GM12878 (cell line): ENCODE measurements at regions not wholly inside any gene's neighbourhood (a gene's known extent, or its start where the extent isn't known, plus 50 kb on each side); places are given as distances from the start of the nearest gene placed in this dataset.

Source experiments
- ATAC-seq: fragments of 200-7000 bp; cut with Tn5 transposase; 3 replicates; pipeline ENCODE4 v1.9.1; 2020; ENCODE audit warnings: mild to moderate bottlenecking, moderate library complexity
- BruUV-seq: library from RNA; stranded (reverse); fragments of 400-500 nt; replicated peaks from 2 replicates; lab custom pipeline; 2021; lab: Mats Ljungman, UMichigan
- CTCF ChIA-PET: fragments of 300-600 bp; sonication (Branson Sonifier 250); formaldehyde crosslinking; extraction: SDS; loops from one replicate; lab custom pipeline; 2021; ENCODE audit warnings: inconsistent platforms; lab: Yijun Ruan, JAX
- POLR2A ChIA-PET: fragments of 350-600 bp; formaldehyde crosslinking; extraction: SDS; loops from one replicate; lab custom pipeline; 2021; ENCODE audit warnings: inconsistent platforms; lab: Charles Lee
- RAD21 ChIA-PET: fragments of 300-600 bp; sonication (Branson Sonifier 250); formaldehyde crosslinking; loops from one replicate; lab custom pipeline; 2023; ENCODE audit warnings: antibody characterized with exemption; ENCODE audit not compliant: unreplicated experiment; lab: Charles Lee
- SMC1A ChIA-PET: fragments of 300-600 bp; sonication (Branson Sonifier 250); formaldehyde crosslinking; loops from one replicate; lab custom pipeline; 2023; ENCODE audit not compliant: unreplicated experiment, uncharacterized antibody; lab: Charles Lee
- DNase-seq: peaks from one replicate; pipeline ENCODE4 v3.0.0-alpha.2; 2011; ENCODE audit warnings: low read depth, low spot score
- FAIRE-seq: peaks from 3 replicates; lab custom pipeline; 2011; peaks lifted over from hg19 to GRCh38; lab: Jason Lieb, UNC
- H2AFZ ChIP-seq: 2 replicates; pipeline ENCODE4 v1.6.0; 2011; ENCODE audit warnings: low read depth, low read length, control low read depth; ENCODE audit not compliant: control insufficient read depth
- H3K27ac ChIP-seq: 2 replicates; pipeline ENCODE4 v1.5.1; 2011; ENCODE audit warnings: control low read depth; ENCODE audit not compliant: control insufficient read depth, insufficient read depth
- H3K27me3 ChIP-seq, 2 experiments: replicated peaks in 1 of 2; 2 replicates each; pipeline versions ENCODE4 v1.6.0 to v1.6.1; 2011; ENCODE audit warnings: low read length in 1 of 2; ENCODE audit not compliant: control insufficient read depth in 2 of 2, insufficient read depth in 2 of 2
- H3K36me3 ChIP-seq, 2 experiments: 2 replicates each; pipeline ENCODE4 v1.5.1; 2011; ENCODE audit warnings: low read length in 1 of 2; ENCODE audit not compliant: control insufficient read depth in 2 of 2, insufficient read depth in 2 of 2
- H3K4me1 ChIP-seq: 2 replicates; pipeline ENCODE4 v1.6.1; 2011; ENCODE audit warnings: mild to moderate bottlenecking, low read length, moderate library complexity, mixed read lengths; ENCODE audit not compliant: control insufficient read depth, insufficient read depth
- H3K4me2 ChIP-seq: 2 replicates; pipeline ENCODE4 v1.6.0; 2011; ENCODE audit warnings: control low read depth; ENCODE audit not compliant: control insufficient read depth, insufficient read depth
- H3K4me3 ChIP-seq: fragments of 200-600 bp; sonication (generic); 2 replicates; pipeline ENCODE4 v1.5.1; 2016
- H3K79me2 ChIP-seq: 2 replicates; pipeline ENCODE4 v1.6.0; 2011; ENCODE audit warnings: low read length; ENCODE audit not compliant: control insufficient read depth, insufficient read depth
- H3K9ac ChIP-seq: 2 replicates; pipeline ENCODE4 v1.8.0; 2011; ENCODE audit warnings: low read length, control low read depth, mixed read lengths; ENCODE audit not compliant: control insufficient read depth, insufficient read depth
- H3K9me3 ChIP-seq: replicated peaks from 3 replicates; pipeline ENCODE4 v1.5.1; 2011; ENCODE audit warnings: mild to moderate bottlenecking, low read length; ENCODE audit not compliant: control insufficient read depth, insufficient read depth
- H4K20me1 ChIP-seq: 2 replicates; pipeline ENCODE4 v1.6.0; 2011; ENCODE audit not compliant: control insufficient read depth, insufficient read depth
- ATF7 ChIP-seq: fragments of 450-650 bp; IDR thresholded peaks from 2 replicates; pipeline ENCODE4 v1.6.1; 2016; ENCODE audit warnings: low read depth, mild to moderate bottlenecking
- CBX3 ChIP-seq: fragments of 200-600 bp; sonication (generic); IDR thresholded peaks from 2 replicates; pipeline ENCODE4 v1.6.1; 2016; ENCODE audit warnings: low read depth, borderline replicate concordance
- EZH2 ChIP-seq: IDR thresholded peaks from 2 replicates; pipeline ENCODE4 v1.6.1; 2012; ENCODE audit warnings: low read depth, mild to moderate bottlenecking, control low read depth, inconsistent platforms, low read length, borderline replicate concordance; ENCODE audit not compliant: control insufficient read depth
- IKZF1 ChIP-seq: fragments of 450-650 bp; conservative IDR thresholded peaks from 2 replicates; pipeline ENCODE4 v1.6.1; 2017; ENCODE audit warnings: antibody characterized with exemption, mild to moderate bottlenecking
- NR2C1 ChIP-seq: fragments of 450-650 bp; IDR thresholded peaks from 2 replicates; pipeline ENCODE4 v1.6.1; 2017; ENCODE audit warnings: antibody characterized with exemption, mild to moderate bottlenecking, moderate library complexity
- TAF1 ChIP-seq: IDR thresholded peaks from 2 replicates; pipeline ENCODE4 v1.6.1; 2011; ENCODE audit warnings: mild to moderate bottlenecking, low read depth, low read length, borderline replicate concordance
- YY1 ChIP-seq: IDR thresholded peaks from 2 replicates; pipeline ENCODE4 v1.6.1; 2011; ENCODE audit warnings: low read depth, mild to moderate bottlenecking, low read length
- WGBS: methylation state at CpG from one replicate; pipeline ENCODE4 v1.1.6; 2016; ENCODE audit warnings: low lambda C conversion rate; ENCODE audit not compliant: insufficient replicate concordance, insufficient coverage; ENCODE audit errors: missing lambda C conversion rate; 5-methylcytosine and 5-hydroxymethylcytosine counted together
- in situ Hi-C: fragments of 300-500 bp; cut with MboI; formaldehyde crosslinking; loops from 9 replicates; pipeline ENCODE4 v1.14.3; 2018; ENCODE audit warnings: mixed read lengths
- intact Hi-C: fragments of 100-400 bp; cut with micrococcal nuclease; formaldehyde crosslinking; loops from one replicate; pipeline ENCODE4 v1.14.2; 2022; ENCODE audit not compliant: unreplicated experiment
- TF ChIP-seq, protein P1 (sequence below): fragments of 450-650 bp; formaldehyde crosslinking; IDR thresholded peaks from 2 replicates; pipeline ENCODE4 v1.4.0; 2020; ENCODE audit warnings: mild to moderate bottlenecking, moderate library complexity
- TF ChIP-seq, protein P2 (sequence below): fragments of 150-350 bp; IDR thresholded peaks from 2 replicates; pipeline ENCODE4 v1.6.1; 2014; ENCODE audit warnings: mild to moderate bottlenecking, low read depth, low read length
- TF ChIP-seq, protein P3 (sequence below): fragments of 450-650 bp; IDR thresholded peaks from 2 replicates; pipeline ENCODE4 v1.6.1; 2017; ENCODE audit warnings: mild to moderate bottlenecking, moderate library complexity
- TF ChIP-seq, protein P4 (sequence below): fragments of 450-650 bp; IDR thresholded peaks from 2 replicates; pipeline ENCODE4 v1.6.1; 2017; ENCODE audit warnings: mild to moderate bottlenecking

DNA sequence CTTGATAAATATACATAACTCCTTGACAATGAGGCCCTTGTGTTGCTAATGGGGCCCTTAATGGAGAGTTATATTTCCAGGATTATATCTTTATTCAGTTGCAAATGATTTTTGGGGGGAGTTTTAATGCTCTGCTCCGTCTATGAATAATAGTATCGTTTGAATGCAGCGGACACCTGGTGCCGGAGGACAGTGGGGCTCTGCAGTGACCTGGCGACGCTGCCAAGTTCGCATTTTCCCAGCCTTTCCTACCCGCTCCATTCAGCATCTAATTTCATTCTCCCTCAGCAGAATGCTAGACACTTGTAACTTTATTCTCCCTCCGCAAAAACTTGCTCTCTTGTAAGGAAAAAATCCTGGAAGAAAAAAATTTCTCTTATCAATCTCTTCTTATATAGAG, 257.6 kb upstream of the SALL3 start:
- RAD21 ChIA-PET = no interaction called here
- no peak overlapping the region for H3K4me2 ChIP-seq
- in situ Hi-C loops (no loop called here), intact Hi-C loops (no loop called here)
- no peaks in the 10 kb centered on the region for H4K20me1 ChIP-seq
- H3K4me3 ChIP-seq = no peak overlapping the region
- BruUV-seq = no TSS peak
- SMC1A ChIA-PET = no interaction called here
- DNase-seq (no peak), FAIRE-seq (no peak), ATAC-seq (no peak)
- no peaks in the 10 kb centered on the region for H3K36me3 ChIP-seq
- peaks cover 1% of the 10 kb centered on the region; the same call in 1 of the 3 replicates for H3K9me3 ChIP-seq
- POLR2A ChIA-PET = no interaction called here
- no peak overlapping the region for H3K27ac ChIP-seq
- no peak overlapping the region for H2AFZ ChIP-seq
- no peak overlapping the region for H3K9ac ChIP-seq
- WGBS = 74% methylated on average over 9 of the region's 9 CpGs
- no peaks in the 10 kb centered on the region for H3K79me2 ChIP-seq
- H3K27me3 ChIP-seq = no peaks in the 10 kb centered on the region
- no peak for TF ChIP-seq CBX3
- no peak for TF ChIP-seq TAF1
- TF ChIP-seq, protein P1, sequence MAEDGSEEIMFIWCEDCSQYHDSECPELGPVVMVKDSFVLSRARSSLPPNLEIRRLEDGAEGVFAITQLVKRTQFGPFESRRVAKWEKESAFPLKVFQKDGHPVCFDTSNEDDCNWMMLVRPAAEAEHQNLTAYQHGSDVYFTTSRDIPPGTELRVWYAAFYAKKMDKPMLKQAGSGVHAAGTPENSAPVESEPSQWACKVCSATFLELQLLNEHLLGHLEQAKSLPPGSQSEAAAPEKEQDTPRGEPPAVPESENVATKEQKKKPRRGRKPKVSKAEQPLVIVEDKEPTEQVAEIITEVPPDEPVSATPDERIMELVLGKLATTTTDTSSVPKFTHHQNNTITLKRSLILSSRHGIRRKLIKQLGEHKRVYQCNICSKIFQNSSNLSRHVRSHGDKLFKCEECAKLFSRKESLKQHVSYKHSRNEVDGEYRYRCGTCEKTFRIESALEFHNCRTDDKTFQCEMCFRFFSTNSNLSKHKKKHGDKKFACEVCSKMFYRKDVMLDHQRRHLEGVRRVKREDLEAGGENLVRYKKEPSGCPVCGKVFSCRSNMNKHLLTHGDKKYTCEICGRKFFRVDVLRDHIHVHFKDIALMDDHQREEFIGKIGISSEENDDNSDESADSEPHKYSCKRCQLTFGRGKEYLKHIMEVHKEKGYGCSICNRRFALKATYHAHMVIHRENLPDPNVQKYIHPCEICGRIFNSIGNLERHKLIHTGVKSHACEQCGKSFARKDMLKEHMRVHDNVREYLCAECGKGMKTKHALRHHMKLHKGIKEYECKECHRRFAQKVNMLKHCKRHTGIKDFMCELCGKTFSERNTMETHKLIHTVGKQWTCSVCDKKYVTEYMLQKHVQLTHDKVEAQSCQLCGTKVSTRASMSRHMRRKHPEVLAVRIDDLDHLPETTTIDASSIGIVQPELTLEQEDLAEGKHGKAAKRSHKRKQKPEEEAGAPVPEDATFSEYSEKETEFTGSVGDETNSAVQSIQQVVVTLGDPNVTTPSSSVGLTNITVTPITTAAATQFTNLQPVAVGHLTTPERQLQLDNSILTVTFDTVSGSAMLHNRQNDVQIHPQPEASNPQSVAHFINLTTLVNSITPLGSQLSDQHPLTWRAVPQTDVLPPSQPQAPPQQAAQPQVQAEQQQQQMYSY (CRISPR knock-in tag) = no peak
- TF ChIP-seq ATF7 = no peak
- TF ChIP-seq, protein P2, sequence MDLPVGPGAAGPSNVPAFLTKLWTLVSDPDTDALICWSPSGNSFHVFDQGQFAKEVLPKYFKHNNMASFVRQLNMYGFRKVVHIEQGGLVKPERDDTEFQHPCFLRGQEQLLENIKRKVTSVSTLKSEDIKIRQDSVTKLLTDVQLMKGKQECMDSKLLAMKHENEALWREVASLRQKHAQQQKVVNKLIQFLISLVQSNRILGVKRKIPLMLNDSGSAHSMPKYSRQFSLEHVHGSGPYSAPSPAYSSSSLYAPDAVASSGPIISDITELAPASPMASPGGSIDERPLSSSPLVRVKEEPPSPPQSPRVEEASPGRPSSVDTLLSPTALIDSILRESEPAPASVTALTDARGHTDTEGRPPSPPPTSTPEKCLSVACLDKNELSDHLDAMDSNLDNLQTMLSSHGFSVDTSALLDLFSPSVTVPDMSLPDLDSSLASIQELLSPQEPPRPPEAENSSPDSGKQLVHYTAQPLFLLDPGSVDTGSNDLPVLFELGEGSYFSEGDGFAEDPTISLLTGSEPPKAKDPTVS = no peak
- TF ChIP-seq NR2C1 = no peak
- TF ChIP-seq IKZF1 = no peak
- no peak for TF ChIP-seq YY1
- TF ChIP-seq, protein P3, sequence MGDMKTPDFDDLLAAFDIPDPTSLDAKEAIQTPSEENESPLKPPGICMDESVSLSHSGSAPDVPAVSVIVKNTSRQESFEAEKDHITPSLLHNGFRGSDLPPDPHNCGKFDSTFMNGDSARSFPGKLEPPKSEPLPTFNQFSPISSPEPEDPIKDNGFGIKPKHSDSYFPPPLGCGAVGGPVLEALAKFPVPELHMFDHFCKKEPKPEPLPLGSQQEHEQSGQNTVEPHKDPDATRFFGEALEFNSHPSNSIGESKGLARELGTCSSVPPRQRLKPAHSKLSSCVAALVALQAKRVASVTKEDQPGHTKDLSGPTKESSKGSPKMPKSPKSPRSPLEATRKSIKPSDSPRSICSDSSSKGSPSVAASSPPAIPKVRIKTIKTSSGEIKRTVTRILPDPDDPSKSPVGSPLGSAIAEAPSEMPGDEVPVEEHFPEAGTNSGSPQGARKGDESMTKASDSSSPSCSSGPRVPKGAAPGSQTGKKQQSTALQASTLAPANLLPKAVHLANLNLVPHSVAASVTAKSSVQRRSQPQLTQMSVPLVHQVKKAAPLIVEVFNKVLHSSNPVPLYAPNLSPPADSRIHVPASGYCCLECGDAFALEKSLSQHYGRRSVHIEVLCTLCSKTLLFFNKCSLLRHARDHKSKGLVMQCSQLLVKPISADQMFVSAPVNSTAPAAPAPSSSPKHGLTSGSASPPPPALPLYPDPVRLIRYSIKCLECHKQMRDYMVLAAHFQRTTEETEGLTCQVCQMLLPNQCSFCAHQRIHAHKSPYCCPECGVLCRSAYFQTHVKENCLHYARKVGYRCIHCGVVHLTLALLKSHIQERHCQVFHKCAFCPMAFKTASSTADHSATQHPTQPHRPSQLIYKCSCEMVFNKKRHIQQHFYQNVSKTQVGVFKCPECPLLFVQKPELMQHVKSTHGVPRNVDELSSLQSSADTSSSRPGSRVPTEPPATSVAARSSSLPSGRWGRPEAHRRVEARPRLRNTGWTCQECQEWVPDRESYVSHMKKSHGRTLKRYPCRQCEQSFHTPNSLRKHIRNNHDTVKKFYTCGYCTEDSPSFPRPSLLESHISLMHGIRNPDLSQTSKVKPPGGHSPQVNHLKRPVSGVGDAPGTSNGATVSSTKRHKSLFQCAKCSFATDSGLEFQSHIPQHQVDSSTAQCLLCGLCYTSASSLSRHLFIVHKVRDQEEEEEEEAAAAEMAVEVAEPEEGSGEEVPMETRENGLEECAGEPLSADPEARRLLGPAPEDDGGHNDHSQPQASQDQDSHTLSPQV = no peak
- TF ChIP-seq, protein P4, sequence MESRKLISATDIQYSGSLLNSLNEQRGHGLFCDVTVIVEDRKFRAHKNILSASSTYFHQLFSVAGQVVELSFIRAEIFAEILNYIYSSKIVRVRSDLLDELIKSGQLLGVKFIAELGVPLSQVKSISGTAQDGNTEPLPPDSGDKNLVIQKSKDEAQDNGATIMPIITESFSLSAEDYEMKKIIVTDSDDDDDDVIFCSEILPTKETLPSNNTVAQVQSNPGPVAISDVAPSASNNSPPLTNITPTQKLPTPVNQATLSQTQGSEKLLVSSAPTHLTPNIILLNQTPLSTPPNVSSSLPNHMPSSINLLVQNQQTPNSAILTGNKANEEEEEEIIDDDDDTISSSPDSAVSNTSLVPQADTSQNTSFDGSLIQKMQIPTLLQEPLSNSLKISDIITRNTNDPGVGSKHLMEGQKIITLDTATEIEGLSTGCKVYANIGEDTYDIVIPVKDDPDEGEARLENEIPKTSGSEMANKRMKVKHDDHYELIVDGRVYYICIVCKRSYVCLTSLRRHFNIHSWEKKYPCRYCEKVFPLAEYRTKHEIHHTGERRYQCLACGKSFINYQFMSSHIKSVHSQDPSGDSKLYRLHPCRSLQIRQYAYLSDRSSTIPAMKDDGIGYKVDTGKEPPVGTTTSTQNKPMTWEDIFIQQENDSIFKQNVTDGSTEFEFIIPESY = no peak
- no peak for TF ChIP-seq EZH2
- CTCF ChIA-PET = no interaction called here
- H3K4me1 ChIP-seq = no peaks in the 10 kb centered on the region
